DMS53 (cell line): ENCODE measurements at regions not wholly inside any gene's neighbourhood (a gene's known extent, or its start where the extent isn't known, plus 50 kb on each side); places are given as distances from the start of the nearest gene placed in this dataset.
"Not testable (repeated sequence)": the region's sequence is repeated elsewhere in the genome, so short reads cannot be mapped to it uniquely, and the experiment has no call there.

Source experiments
- DNase-seq: peaks from one replicate; lab custom pipeline; 2025; lab: John Stamatoyannopoulos, UW

- no peak for DNase-seq
Measured at GRCh38 chr3:197430934-197431333, 124.8 kb downstream of the BDH1 start.

- no peak for DNase-seq
Measured at GRCh38 chr3:197430502-197430901, 125.3 kb downstream of the BDH1 start.

- no peak for DNase-seq
Measured at GRCh38 chr3:197428952-197429351, 126.8 kb downstream of the BDH1 start.

- no peak for DNase-seq
Measured at GRCh38 chr3:197428117-197428801, 127.5 kb downstream of the BDH1 start.

- DNase-seq: no peak
Measured at GRCh38 chr3:197427021-197427420, 128.6 kb upstream of the DLG1 start.

GRCh38 chr3:197426121-197426566, 127.7 kb upstream of the DLG1 start:
- DNase-seq: no peak

- no peak for DNase-seq
Measured at GRCh38 chr3:197425485-197426120, 127.2 kb upstream of the DLG1 start.

GRCh38 chr3:197424674-197425484, 126.5 kb upstream of the DLG1 start:
- DNase-seq: no peak

GRCh38 chr3:197424266-197424665, 125.9 kb upstream of the DLG1 start:
- DNase-seq: no peak

- no peak for DNase-seq
Measured at GRCh38 chr3:197423376-197423775, 125.0 kb upstream of the DLG1 start.

- DNase-seq: no peak
Measured at GRCh38 chr3:197422506-197422905, 124.1 kb upstream of the DLG1 start.

GRCh38 chr3:197421021-197421420, 122.6 kb upstream of the DLG1 start:
- no peak for DNase-seq

- DNase-seq: no peak
Measured at GRCh38 chr3:197420566-197420965, 122.2 kb upstream of the DLG1 start.

- no peak for DNase-seq
Measured at GRCh38 chr3:197420115-197420514, 121.7 kb upstream of the DLG1 start.

- no peak for DNase-seq
Measured at GRCh38 chr3:197419696-197420095, 121.3 kb upstream of the DLG1 start.

GRCh38 chr3:197417911-197418618, 119.7 kb upstream of the DLG1 start:
- no peak for DNase-seq

- no peak for DNase-seq
Measured at GRCh38 chr3:197417441-197417840, 119.0 kb upstream of the DLG1 start.

GRCh38 chr3:197411899-197412298, 113.5 kb upstream of the DLG1 start:
- not testable (repeated sequence) for DNase-seq

- not testable (repeated sequence) for DNase-seq
Measured at GRCh38 chr3:197410170-197410569, 111.8 kb upstream of the DLG1 start.

GRCh38 chr3:197408177-197408957, 110.0 kb upstream of the DLG1 start:
- no peak for DNase-seq

GRCh38 chr3:197407526-197407925, 109.1 kb upstream of the DLG1 start:
- no peak for DNase-seq
